ENCODE measurements at regions not wholly inside any gene's neighbourhood (a gene's known extent, or its start where the extent isn't known, plus 50 kb on each side); places are given as distances from the start of the nearest gene placed in this dataset.

- no peak for DNase-seq (ENCODE audit: low read depth in 2 of 3, low spot score in 2 of 3)
These were observed 62.7 kb downstream of the SIK1 start for GRCh38 chr21:43364261-43364510.

- no peak for DNase-seq (ENCODE audit: low read depth in 2 of 3, low spot score in 2 of 3)
These were observed 63.2 kb downstream of the SIK1 start for GRCh38 chr21:43363506-43364260.

DNA sequence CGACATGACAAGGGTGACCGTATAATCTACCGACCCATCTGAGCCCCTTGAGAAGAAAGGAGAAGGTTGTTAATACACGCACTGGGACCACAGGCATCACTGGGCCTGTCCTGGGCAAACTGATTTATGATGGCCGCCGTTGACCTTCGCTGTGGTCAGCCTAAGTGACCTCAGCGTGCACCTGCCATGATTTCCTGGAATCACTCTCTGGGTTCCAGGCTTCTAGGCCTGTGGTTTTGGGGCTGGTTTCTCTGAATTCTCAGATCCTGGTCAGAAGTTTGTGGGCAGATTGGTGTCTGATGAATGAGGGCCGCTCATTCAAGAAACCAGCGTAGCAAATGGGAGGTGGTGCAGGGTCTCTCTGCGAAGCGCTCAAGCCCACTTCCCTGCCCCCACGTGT, 64.0 kb downstream of the SIK1 start:
- DNase-seq (ENCODE audit: low read depth in 2 of 3, low spot score in 2 of 3): no peak

DNA sequence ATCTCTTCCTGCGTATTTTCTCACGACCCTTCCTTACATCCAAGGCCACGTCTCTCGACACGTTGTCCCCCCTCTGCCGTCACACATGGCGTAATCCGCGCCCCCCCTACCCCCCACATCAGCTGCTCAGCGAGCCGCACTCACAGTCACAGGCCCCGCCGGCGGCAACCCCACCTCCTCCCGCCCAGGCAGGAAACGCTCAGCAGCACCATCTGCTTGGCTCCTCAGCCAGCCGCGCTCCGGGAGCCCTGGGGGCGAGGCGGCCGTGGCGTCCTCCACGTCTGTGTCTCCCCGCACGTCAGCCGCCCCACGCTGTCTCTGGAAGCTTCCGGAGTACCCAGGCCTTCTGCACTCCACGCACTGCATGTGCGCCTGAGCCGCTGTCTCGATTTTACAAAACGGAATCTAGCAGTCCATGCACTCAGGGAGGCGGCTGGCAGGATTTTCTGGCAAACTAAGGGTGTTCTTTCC, 64.6 kb downstream of the SIK1 start:
- DNase-seq (ENCODE audit: low read depth in 2 of 3, low spot score in 2 of 3): peak; percentile 33 to 49 (median 34)

DNA sequence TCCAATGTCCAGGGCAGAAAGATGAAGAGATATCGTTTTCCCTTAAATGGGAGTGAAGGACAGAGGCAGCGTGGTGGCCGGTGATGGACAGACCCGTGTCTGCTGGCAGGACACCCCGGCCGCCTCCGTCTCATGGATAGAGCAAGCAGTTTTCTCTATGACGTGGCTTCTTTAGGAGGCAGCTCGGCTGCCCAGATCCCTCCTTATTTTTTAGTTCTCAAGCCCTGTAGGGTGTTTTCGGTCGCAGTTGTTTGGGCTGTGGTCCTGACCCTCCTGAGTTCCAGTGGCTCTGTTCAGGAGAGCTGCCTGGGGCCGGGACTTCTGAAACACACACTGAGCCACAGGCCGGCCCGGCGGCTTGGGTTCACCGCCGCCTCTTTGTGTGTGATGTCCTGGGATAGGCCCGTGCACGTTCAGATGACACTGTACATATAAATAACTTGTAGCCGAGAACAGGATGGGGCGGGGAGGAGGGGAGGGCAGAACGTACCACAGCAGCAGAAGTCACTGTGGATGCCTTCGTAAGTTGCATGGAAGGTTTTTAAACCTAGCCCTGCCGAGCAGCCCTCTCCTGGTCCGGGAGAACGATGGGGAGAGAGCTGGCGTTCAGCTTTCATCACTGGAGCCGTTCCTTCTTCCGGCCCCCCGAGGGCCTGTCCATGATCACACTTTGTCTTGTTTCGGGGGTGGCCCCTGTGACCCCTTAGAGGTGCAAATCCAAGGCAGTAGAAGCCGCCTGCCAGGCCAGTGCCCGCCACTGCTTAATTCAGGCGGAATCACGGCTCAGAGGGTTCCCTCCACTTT, 65.2 kb downstream of the SIK1 start:
- peak in 1 of 3 experiments; percentile 18 for DNase-seq (ENCODE audit: low read depth in 2 of 3, low spot score in 2 of 3)

DNA sequence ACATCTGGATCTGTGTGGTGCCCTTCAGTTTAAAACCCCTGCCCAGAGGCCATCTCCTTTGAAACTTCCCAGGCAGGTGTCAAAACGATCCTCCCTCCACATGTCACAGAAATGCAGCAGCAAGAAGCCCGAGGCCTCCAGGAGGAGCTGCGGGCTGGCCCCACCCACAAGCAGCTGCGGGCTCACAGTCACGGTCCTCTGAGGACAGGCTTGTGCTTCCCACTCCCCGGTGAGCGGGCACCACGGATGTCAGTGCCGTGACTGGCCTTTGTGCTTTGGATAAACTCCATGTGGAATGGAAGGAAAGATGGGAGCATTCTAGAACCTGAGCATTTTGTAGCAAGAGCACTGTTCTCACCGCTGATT, 65.8 kb downstream of the SIK1 start:
- DNase-seq (ENCODE audit: low read depth in 2 of 3, low spot score in 2 of 3): no peak

DNA sequence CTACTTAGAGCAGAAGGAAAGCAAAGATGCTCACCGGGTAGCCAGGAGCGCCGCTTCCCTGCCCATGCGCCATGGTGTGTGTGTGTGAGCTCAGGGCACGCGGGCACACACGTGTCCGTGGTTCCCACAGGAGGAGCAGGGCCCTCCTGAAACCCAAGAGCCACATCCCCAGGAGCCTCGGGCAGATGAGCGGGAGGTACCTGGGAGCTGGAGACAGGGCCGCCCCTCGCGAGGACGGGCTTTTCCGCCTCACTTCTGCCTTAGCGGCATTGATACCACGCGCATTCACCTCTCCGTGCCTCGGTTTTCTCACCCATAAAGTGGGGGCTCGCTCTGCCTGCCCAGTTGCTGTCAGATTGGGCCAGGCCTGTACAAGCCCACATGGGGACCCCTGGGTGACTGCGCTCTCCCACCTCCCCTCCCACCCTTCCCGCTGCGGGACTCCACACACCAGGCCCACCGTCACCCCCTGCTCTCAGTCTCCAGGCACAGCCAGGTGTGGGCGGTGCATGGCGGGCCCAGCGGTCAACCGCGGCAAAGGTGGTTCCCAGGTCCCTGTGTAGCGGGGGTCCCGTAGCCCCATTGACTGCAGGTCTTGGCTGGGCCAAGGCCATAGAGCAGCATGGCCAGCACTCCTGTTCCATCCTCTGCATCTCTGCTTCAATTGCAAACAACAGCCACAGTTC, 66.3 kb downstream of the SIK1 start:
- no peak for DNase-seq (ENCODE audit: low read depth in 2 of 3, low spot score in 2 of 3)

- no peak for DNase-seq (ENCODE audit: low read depth in 2 of 3, low spot score in 2 of 3)
These were observed 67.8 kb downstream of the SIK1 start for GRCh38 chr21:43358940-43359822.

- DNase-seq (ENCODE audit: low read depth in 2 of 3, low spot score in 2 of 3): no peak
These were observed 69.1 kb downstream of the SIK1 start for GRCh38 chr21:43357715-43358430.

DNA sequence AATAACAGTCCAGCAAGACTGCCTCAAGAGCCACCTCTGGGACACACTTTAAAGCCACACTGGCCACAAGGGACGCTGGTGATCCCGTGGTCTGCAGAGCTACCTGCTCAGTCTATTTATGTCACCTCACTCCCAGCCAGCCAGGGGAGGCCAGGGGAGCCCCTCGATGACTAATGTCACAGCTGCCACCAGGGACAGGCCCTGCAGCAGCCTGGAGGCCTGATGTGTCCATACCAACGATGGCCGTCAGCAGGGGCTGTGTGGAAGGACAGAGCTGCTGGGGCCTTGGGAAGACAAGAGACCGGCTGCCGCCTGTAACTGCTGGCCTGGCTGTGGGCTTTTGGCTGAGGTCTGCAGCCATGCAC, 71.0 kb downstream of the SIK1 start:
- DNase-seq (ENCODE audit: low read depth in 2 of 3, low spot score in 2 of 3): no peak

- no peak for DNase-seq (ENCODE audit: low read depth in 2 of 3, low spot score in 2 of 3)
These were observed 71.5 kb downstream of the SIK1 start for GRCh38 chr21:43355266-43355924.

GRCh38 chr21:43354666-43355065, 72.3 kb downstream of the SIK1 start:
- no peak for DNase-seq (ENCODE audit: low read depth in 2 of 3, low spot score in 2 of 3)

- no peak for DNase-seq (ENCODE audit: low read depth in 2 of 3, low spot score in 2 of 3)
These were observed 72.9 kb downstream of the SIK1 start for GRCh38 chr21:43354026-43354420.

- DNase-seq (ENCODE audit: low read depth in 2 of 3, low spot score in 2 of 3): no peak
These were observed 73.5 kb downstream of the SIK1 start for GRCh38 chr21:43353282-43354025.

DNA sequence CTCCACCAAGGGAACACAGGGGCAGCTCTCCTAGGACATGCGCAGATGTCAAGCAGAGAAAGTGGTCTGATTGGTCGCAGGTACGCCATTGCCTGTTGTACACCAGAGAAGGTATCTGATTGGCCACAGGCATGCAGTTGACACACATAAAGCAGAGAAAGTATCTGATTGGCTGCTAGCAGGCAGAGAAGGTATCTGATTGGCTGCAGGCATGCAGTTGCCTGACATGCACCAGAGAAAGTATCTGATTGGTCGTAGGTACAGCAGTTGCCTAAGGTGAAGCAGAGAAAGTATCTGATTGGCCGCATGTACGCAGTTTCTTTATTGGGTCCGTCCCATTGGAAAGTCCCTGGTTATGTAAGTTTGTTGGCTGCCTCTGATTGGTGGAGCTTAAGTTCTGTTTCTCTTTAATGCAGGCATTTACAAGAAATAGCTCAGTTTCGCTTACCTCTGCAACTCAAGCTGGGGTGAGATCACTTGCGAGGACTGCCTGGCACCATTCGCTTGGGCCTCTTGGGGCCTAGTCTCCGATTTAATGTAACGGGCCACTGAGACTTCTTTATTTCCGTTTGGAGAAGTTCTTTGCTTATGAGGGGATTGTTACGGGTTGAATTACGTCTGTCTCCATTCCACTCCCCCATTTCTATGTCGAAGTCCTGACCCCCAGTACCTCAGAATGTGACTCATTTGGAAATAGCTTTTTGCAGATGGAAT, 74.2 kb downstream of the SIK1 start:
- DNase-seq (ENCODE audit: low read depth in 2 of 3, low spot score in 2 of 3): no peak

GRCh38 chr21:43352154-43352537, 74.8 kb downstream of the SIK1 start:
- DNase-seq (ENCODE audit: low read depth in 2 of 3, low spot score in 2 of 3): no peak

DNA sequence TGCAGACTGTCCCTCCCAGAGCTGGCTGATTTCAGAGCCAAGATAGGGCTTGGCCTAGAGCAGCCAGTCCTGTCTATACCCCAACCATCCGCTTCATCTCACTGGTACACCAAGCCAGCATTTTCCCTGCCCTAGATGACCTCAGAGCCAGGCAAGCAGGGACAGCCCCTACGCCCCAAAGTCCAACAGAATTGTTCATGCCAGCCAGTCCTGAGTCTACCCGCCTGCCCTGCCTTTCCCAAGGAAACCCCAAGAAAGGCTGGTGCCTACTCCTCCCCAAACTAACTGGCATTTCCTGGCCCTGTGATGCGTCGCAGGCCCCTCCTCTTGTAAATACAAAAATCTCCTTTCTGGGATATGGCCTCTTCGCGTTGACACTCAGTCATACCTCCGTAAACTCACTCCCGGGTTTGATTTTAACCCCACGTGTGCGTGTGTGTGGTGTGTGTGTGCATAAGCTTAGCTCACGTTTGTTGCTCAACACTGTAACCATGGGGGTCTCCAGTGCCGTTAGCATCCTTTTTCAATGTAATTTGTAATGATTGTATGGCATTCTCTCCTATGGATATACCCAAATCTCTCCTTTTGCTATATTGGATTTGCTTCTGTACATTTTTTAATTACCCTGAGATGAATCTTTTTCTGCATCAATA, 75.3 kb downstream of the SIK1 start:
- no peak for DNase-seq (ENCODE audit: low read depth in 2 of 3, low spot score in 2 of 3)

GRCh38 chr21:43349644-43350043, 77.3 kb downstream of the SIK1 start:
- no peak for DNase-seq (ENCODE audit: low read depth in 2 of 3, low spot score in 2 of 3)
